ENCODE measurements at regions not wholly inside any gene's neighbourhood (a gene's known extent, or its start where the extent isn't known, plus 50 kb on each side); places are given as distances from the start of the nearest gene placed in this dataset.

GRCh38 chr2:133711806-133712205 lies 143.5 kb upstream of the NCKAP5 start:
- no peak for TF ChIP-seq POLR2A (IDR thresholded peaks at IDR 0.05)
- TF ChIP-seq, protein P1, sequence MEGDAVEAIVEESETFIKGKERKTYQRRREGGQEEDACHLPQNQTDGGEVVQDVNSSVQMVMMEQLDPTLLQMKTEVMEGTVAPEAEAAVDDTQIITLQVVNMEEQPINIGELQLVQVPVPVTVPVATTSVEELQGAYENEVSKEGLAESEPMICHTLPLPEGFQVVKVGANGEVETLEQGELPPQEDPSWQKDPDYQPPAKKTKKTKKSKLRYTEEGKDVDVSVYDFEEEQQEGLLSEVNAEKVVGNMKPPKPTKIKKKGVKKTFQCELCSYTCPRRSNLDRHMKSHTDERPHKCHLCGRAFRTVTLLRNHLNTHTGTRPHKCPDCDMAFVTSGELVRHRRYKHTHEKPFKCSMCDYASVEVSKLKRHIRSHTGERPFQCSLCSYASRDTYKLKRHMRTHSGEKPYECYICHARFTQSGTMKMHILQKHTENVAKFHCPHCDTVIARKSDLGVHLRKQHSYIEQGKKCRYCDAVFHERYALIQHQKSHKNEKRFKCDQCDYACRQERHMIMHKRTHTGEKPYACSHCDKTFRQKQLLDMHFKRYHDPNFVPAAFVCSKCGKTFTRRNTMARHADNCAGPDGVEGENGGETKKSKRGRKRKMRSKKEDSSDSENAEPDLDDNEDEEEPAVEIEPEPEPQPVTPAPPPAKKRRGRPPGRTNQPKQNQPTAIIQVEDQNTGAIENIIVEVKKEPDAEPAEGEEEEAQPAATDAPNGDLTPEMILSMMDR (IDR thresholded peaks at IDR 0.05) = no peak
